ENCODE measurements at regions not wholly inside any gene's neighbourhood (a gene's known extent, or its start where the extent isn't known, plus 50 kb on each side); places are given as distances from the start of the nearest gene placed in this dataset.

DNA sequence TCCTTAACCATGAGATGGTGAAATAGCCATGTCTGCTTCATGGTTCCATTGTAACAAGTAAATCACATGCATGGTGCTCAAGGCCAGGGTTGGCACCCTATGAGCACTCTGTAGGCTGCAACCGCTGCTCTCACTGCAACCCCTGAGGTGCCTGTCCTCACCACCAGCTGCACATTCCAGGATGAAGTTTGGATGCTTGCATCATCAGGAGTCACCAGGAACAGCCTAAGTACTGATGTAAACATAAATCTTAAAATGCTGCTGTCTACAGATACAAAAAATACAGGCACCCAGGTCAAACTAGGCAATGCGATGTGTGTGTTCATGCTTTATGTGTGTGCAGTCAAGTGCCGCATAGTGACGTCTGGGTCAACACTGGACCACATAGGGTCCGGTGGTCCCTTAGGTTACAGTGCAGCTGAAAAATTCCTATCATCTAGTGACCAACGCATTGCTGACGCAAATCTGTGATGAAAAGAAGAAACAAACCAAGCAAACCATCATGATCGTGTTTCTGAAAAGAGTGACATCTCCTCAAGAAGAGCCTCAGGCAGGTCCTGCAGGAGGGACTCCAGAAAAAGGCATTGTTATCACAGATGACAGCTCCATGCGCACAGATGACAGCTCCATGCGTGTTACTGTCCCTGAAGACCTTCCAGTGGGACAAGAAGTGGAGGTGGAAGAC lies 234.8 kb downstream of the AUH start:
- POLR2A ChIA-PET, result no interaction called here
- CTCF ChIA-PET, result no interaction called here
- DNase-seq (ENCODE audit: extremely low spot score), result no peak
- no peak for TF ChIP-seq FOXM1 (IDR thresholded peaks at IDR 0.05; ENCODE audit: borderline replicate concordance)

DNA sequence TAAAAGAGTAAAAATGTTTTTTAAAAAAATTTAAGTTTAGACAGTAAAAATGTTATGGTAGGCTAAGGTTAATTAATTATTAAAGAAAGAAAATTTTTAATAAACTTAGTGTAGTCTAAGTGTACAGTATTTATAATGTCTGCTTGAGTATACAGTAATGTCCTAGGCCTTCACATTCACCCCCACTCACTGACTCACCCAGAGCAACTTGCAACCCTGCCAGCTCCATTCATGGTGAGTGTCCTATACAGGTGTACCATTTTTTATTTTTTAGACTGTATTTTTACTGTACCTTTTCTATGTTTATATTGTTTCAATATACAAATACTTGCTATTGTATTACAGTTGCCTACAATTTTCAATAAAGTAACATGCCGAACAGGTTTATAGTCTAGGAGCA lies 234.1 kb downstream of the AUH start:
- TF ChIP-seq SP1 (IDR thresholded peaks at IDR 0.05), result no peak
- TF ChIP-seq FOXM1 (IDR thresholded peaks at IDR 0.05; ENCODE audit: borderline replicate concordance), result no peak
- no peak for TF ChIP-seq CTBP1 (IDR thresholded peaks at IDR 0.05; ENCODE audit: borderline replicate concordance)
- no peak for TF ChIP-seq ELF4 (IDR thresholded peaks at IDR 0.05)
- TF ChIP-seq BHLHE40 (IDR thresholded peaks at IDR 0.05; ENCODE audit: borderline replicate concordance), result no peak
- TF ChIP-seq LEF1 (IDR thresholded peaks at IDR 0.05; ENCODE audit: borderline replicate concordance), result no peak
- no peak for TF ChIP-seq TARDBP (IDR thresholded peaks at IDR 0.05)
- TF ChIP-seq HDGF (IDR thresholded peaks at IDR 0.05; ENCODE audit: borderline replicate concordance), result no peak
- TF ChIP-seq SUZ12 (IDR thresholded peaks at IDR 0.05), result no peak
- TF ChIP-seq ZNF384 (IDR thresholded peaks at IDR 0.05), result no peak
- TF ChIP-seq FOXA1 (IDR thresholded peaks at IDR 0.05), result no peak
- TF ChIP-seq L3MBTL2 (conservative IDR thresholded peaks at IDR 0.05), result no peak
- POLR2A ChIA-PET, result no interaction called here
- CTCF ChIA-PET, result no interaction called here
- DNase-seq (ENCODE audit: extremely low spot score), result no peak

DNA sequence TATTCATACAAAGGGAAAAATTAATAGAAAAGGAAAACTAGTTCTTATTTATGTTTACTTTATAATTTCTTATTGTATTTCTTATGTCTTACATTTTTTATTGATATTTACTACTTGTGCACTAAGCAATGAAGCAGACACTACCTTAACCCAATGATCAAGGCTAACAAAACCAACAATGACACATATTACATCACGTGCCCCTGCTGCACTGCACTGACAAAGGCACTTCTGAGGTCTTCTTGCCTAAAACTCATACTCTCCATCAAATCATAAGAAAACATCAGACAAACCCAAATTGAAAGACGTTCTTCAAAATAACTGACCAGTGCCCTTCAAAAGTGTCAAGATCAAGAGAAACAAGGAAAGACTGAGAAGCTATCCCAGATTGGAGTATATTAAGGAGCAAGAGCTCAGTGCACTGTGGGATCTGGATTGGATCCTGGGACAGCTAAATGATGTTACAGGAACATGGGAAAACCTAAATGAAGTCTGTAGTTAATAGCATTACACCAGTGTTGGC lies 230.9 kb downstream of the AUH start:
- DNase-seq (ENCODE audit: extremely low spot score), result no peak
- POLR2A ChIA-PET, result no interaction called here
- TF ChIP-seq LEF1 (IDR thresholded peaks at IDR 0.05; ENCODE audit: borderline replicate concordance) (no peak), FOXA1 (IDR thresholded peaks at IDR 0.05) (no peak), SP1 (IDR thresholded peaks at IDR 0.05) (no peak), TARDBP (IDR thresholded peaks at IDR 0.05) (no peak)
- TF ChIP-seq, protein P1, sequence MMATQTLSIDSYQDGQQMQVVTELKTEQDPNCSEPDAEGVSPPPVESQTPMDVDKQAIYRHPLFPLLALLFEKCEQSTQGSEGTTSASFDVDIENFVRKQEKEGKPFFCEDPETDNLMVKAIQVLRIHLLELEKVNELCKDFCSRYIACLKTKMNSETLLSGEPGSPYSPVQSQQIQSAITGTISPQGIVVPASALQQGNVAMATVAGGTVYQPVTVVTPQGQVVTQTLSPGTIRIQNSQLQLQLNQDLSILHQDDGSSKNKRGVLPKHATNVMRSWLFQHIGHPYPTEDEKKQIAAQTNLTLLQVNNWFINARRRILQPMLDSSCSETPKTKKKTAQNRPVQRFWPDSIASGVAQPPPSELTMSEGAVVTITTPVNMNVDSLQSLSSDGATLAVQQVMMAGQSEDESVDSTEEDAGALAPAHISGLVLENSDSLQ (IDR thresholded peaks at IDR 0.05), result no peak
- CTCF ChIA-PET, result interaction anchor here (0.5 to 0.7 kb wide), 2 partner anchors 142 to 603 kb away, joined by 3 to 4 read pairs; no protein-coding TSS in a partner anchor

DNA sequence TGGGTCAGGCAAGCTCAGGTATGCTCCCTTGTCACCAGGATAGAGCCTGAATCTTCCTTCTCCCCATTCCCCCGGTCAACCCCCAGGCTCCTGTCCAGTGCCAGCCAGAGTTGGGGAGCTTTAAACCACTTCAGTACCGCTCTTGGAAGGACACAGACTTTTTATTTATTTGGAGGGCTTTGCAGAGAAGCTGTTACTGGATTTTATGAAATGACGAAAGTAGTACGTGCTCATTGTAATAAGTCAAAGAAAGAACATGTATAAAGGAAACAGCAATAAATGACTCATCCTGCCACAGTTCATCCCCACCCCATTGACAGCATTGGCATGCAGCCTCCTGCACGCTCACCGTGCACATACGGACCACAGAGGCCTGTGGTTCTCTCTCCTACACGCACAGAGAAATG lies 230.3 kb downstream of the AUH start:
- ChIA-PET CTCF (interaction anchor here (0.7 kb wide), 1 partner anchor 602 kb away, joined by 4 read pairs; no protein-coding TSS in a partner anchor), POLR2A (no interaction called here)
- no peak for TF ChIP-seq SP1 (IDR thresholded peaks at IDR 0.05)
- TF ChIP-seq BHLHE40 (IDR thresholded peaks at IDR 0.05; ENCODE audit: borderline replicate concordance), result no peak
- TF ChIP-seq ARNT (IDR thresholded peaks at IDR 0.05), result no peak
- TF ChIP-seq ELF4 (IDR thresholded peaks at IDR 0.05), result no peak
- no peak for TF ChIP-seq ZNF384 (IDR thresholded peaks at IDR 0.05)
- no peak for TF ChIP-seq FOXM1 (IDR thresholded peaks at IDR 0.05; ENCODE audit: borderline replicate concordance)
- TF ChIP-seq HDGF (IDR thresholded peaks at IDR 0.05; ENCODE audit: borderline replicate concordance), result no peak
- no peak for TF ChIP-seq CTBP1 (IDR thresholded peaks at IDR 0.05; ENCODE audit: borderline replicate concordance)
- no peak for TF ChIP-seq TARDBP (IDR thresholded peaks at IDR 0.05)
- TF ChIP-seq LEF1 (IDR thresholded peaks at IDR 0.05; ENCODE audit: borderline replicate concordance), result no peak
- TF ChIP-seq FOXA1 (IDR thresholded peaks at IDR 0.05), result no peak
- no peak for TF ChIP-seq L3MBTL2 (conservative IDR thresholded peaks at IDR 0.05)
- TF ChIP-seq NFRKB (IDR thresholded peaks at IDR 0.05), result no peak
- no peak for TF ChIP-seq FOXK2 (IDR thresholded peaks at IDR 0.05)
- TF ChIP-seq, protein P1 (IDR thresholded peaks at IDR 0.05), result no peak
- TF ChIP-seq SUZ12 (IDR thresholded peaks at IDR 0.05), result no peak
- DNase-seq (ENCODE audit: extremely low spot score), result no peak

DNA sequence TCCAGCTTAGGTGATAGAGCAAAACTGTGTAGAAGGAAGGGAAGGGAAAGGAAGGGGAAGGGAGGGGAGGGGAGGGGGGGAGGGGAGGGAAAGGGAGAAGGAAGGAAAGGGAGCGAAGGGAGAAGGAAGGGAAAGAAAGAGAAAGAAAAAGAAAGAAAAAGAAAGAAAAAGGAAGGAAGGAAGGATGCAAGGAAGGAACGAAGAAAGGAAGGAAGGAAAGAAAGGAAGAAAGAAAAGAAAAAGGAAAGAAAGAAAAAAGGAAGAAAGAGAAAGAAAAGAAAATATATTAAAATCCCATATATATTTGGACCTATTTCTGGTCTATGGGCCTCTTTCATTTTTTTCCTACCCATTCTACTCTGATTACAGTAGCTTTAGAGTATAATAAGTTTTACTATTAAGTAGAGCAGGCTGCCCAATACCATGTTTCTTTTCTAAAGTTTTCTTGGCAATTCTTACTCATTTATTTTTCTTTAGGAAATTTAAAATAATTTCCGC lies 229.1 kb downstream of the AUH start:
- TF ChIP-seq CTBP1 (IDR thresholded peaks at IDR 0.05; ENCODE audit: borderline replicate concordance) (no peak), SP1 (IDR thresholded peaks at IDR 0.05) (no peak), HDGF (IDR thresholded peaks at IDR 0.05; ENCODE audit: borderline replicate concordance) (no peak), TARDBP (IDR thresholded peaks at IDR 0.05) (no peak), FOXM1 (IDR thresholded peaks at IDR 0.05; ENCODE audit: borderline replicate concordance) (no peak), ZNF384 (IDR thresholded peaks at IDR 0.05) (no peak), FOXK2 (IDR thresholded peaks at IDR 0.05) (no peak), LEF1 (IDR thresholded peaks at IDR 0.05; ENCODE audit: borderline replicate concordance) (no peak), ARNT (IDR thresholded peaks at IDR 0.05) (no peak), ELF4 (IDR thresholded peaks at IDR 0.05) (no peak), L3MBTL2 (conservative IDR thresholded peaks at IDR 0.05) (no peak), BHLHE40 (IDR thresholded peaks at IDR 0.05; ENCODE audit: borderline replicate concordance) (no peak), FOXA1 (IDR thresholded peaks at IDR 0.05) (no peak), NFRKB (IDR thresholded peaks at IDR 0.05) (no peak), SUZ12 (IDR thresholded peaks at IDR 0.05) (no peak)
- TF ChIP-seq, protein P1 (IDR thresholded peaks at IDR 0.05), result no peak
- ChIA-PET CTCF (no interaction called here), POLR2A (no interaction called here)
- DNase-seq (ENCODE audit: extremely low spot score), result no peak

DNA sequence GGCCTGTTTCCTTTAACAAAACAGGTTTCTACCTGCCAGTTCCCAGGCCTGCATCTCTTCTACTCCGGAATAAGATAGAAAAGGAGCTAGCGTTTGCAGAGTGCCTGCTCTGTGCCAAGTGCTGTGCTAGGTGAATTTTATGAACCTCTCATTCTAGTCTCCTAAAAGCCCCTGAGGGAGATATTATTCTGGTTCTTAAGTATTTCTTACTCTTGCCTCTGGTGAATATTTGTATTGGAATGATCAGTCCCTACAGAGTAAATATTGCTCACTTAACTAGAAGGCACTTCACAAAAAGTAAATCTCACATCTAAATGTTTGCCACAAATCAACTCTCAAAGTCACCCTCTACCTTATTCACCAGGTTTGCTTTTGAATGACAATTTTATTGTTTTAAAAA lies 227.1 kb downstream of the AUH start:
- TF ChIP-seq LEF1 (IDR thresholded peaks at IDR 0.05; ENCODE audit: borderline replicate concordance) (no peak), HDGF (IDR thresholded peaks at IDR 0.05; ENCODE audit: borderline replicate concordance) (no peak), BHLHE40 (IDR thresholded peaks at IDR 0.05; ENCODE audit: borderline replicate concordance) (no peak), NFRKB (IDR thresholded peaks at IDR 0.05) (no peak), ELF4 (IDR thresholded peaks at IDR 0.05) (no peak), L3MBTL2 (conservative IDR thresholded peaks at IDR 0.05) (no peak), SUZ12 (IDR thresholded peaks at IDR 0.05) (no peak), FOXM1 (IDR thresholded peaks at IDR 0.05; ENCODE audit: borderline replicate concordance) (no peak), TARDBP (IDR thresholded peaks at IDR 0.05) (no peak), SP1 (IDR thresholded peaks at IDR 0.05) (no peak), FOXA1 (IDR thresholded peaks at IDR 0.05) (no peak), CTBP1 (IDR thresholded peaks at IDR 0.05; ENCODE audit: borderline replicate concordance) (no peak), ZNF384 (IDR thresholded peaks at IDR 0.05) (no peak)
- TF ChIP-seq, protein P1 (IDR thresholded peaks at IDR 0.05), result no peak
- no peak for DNase-seq (ENCODE audit: extremely low spot score)
- CTCF ChIA-PET, result no interaction called here
- POLR2A ChIA-PET, result no interaction called here

All from HEK293T (cell line).